Right lobe of liver (tissue), 6 donors: ENCODE measurements at regions not wholly inside any gene's neighbourhood (a gene's known extent, or its start where the extent isn't known, plus 50 kb on each side); places are given as distances from the start of the nearest gene placed in this dataset.

ENCODE experiments used
- ATAC-seq, 4 donors: fragments of 200-7000 bp; cut with Tn5 transposase; one replicate each; pipeline ENCODE4 v1.9.1; 2020; ENCODE audit warnings: mild to moderate bottlenecking in 4 of 4, moderate library complexity in 4 of 4
- DNase-seq, 3 donors: peaks; one replicate each; pipeline ENCODE4 v3.0.0-alpha.2; 2020
- H3K27ac ChIP-seq, 3 donors: fragments of 200-600 bp; one replicate each; pipeline ENCODE4 v1.8.0; 2022
- H3K27me3 ChIP-seq, 2 donors: fragments of 200-600 bp; one replicate each; pipeline ENCODE4 v1.8.0; 2022
- H3K36me3 ChIP-seq, 4 donors: fragments of 200-600 bp; sonication (generic) in 1 of 4; one replicate each; pipeline versions ENCODE4 v1.5.1 to v1.8.0; 2017 to 2022; ENCODE audit warnings: control low read depth in 1 of 4
- H3K4me1 ChIP-seq, 4 donors: fragments of 200-600 bp; sonication (generic) in 1 of 4; one replicate each; pipeline versions ENCODE4 v1.5.1 to v1.8.0; 2017 to 2022; ENCODE audit warnings: control low read depth in 1 of 4
- H3K4me3 ChIP-seq, 3 donors: fragments of 200-600 bp; one replicate each; pipeline ENCODE4 v1.8.0; 2022
- H3K9me3 ChIP-seq, 4 donors: fragments of 200-600 bp; sonication (generic) in 1 of 4; one replicate each; pipeline versions ENCODE4 v1.5.1 to v1.8.0; 2017 to 2022; ENCODE audit warnings: control low read depth in 1 of 4
- POLR2A ChIP-seq: fragments of 450-650 bp; IDR thresholded peaks from one replicate; pipeline ENCODE4 v1.6.1; 2017; ENCODE audit warnings: antibody characterized with exemption, mild to moderate bottlenecking
- WGBS: methylation state at CpG from one replicate; pipeline ENCODE4 v1.1.6; 2018; ENCODE audit warnings: low coverage, low lambda C conversion rate; ENCODE audit not compliant: insufficient coverage; ENCODE audit errors: missing lambda C conversion rate; 5-methylcytosine and 5-hydroxymethylcytosine counted together
- intact Hi-C, 2 donors: fragments of 100-400 bp; cut with DNase I; formaldehyde crosslinking; loops; one replicate each; pipeline versions ENCODE4 v1.11.2 to v1.14.1; 2022
- TF ChIP-seq, protein P1 (sequence below), 4 donors: fragments of 200-600 bp in 3 of 4; fragments of 450-650 bp in 1 of 4; IDR thresholded peaks; one replicate each; pipeline versions ENCODE4 v1.5.1 to v1.8.0; 2016 to 2022; ENCODE audit warnings: antibody characterized with exemption in 4 of 4, mild to moderate bottlenecking in 2 of 4
- donor health status: DM: no; HTN: yes; CAD: no.
- donor health status: DM: no; HTN: no; CAD: no.
- donor health status: DM: no; HTN: no; CAD: no.
- donor health status: DM: no; HTN: yes; CAD: no.
- donor health status: DM: no; HTN: yes; CAD: no.

- no peak overlapping the region for H3K27ac ChIP-seq
- DNase-seq = no peak
- intact Hi-C loops = no loop called here
- H3K4me1 ChIP-seq = no peaks in the 10 kb centered on the region
- 48% methylated on average over 6 of the region's 6 CpGs for WGBS
- H3K4me3 ChIP-seq = no peak overlapping the region
- TF ChIP-seq, protein P1, sequence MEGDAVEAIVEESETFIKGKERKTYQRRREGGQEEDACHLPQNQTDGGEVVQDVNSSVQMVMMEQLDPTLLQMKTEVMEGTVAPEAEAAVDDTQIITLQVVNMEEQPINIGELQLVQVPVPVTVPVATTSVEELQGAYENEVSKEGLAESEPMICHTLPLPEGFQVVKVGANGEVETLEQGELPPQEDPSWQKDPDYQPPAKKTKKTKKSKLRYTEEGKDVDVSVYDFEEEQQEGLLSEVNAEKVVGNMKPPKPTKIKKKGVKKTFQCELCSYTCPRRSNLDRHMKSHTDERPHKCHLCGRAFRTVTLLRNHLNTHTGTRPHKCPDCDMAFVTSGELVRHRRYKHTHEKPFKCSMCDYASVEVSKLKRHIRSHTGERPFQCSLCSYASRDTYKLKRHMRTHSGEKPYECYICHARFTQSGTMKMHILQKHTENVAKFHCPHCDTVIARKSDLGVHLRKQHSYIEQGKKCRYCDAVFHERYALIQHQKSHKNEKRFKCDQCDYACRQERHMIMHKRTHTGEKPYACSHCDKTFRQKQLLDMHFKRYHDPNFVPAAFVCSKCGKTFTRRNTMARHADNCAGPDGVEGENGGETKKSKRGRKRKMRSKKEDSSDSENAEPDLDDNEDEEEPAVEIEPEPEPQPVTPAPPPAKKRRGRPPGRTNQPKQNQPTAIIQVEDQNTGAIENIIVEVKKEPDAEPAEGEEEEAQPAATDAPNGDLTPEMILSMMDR (IDR thresholded peaks at IDR 0.05) = no peak
- TF ChIP-seq POLR2A = no peak
- ATAC-seq = no peak
- H3K27me3 ChIP-seq = no peaks in the 10 kb centered on the region
- H3K36me3 ChIP-seq = no peaks in the 10 kb centered on the region
- no peaks in the 10 kb centered on the region for H3K9me3 ChIP-seq
Measured at GRCh38 chr2:139367416-139367815, 587.2 kb upstream of the NXPH2 start.

DNA sequence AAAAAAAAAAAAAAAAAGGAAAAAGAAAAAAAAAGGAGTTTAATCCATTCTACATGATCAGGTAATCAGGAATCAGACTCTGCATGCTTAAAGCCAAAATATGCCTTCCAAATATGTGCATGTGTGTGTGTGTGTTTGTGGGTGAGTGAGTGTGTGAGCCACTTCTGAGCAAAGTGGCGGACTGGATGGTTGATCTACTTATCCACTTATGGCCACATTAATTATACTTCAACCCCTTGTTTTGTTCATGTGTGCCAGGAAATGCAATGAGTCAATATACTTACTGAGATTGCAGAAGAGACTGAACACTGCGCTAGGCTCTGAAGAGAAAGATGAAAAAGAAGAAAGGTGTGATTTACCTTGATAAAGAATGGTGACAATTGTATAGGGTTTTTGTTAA is 586.5 kb upstream of the NXPH2 start:
- H3K4me3 ChIP-seq = no peak overlapping the region
- ATAC-seq = no peak
- WGBS = 60% methylated on average over 2 of the region's 2 CpGs
- H3K27me3 ChIP-seq = no peaks in the 10 kb centered on the region
- H3K36me3 ChIP-seq = no peaks in the 10 kb centered on the region
- no peaks in the 10 kb centered on the region for H3K4me1 ChIP-seq
- intact Hi-C loops = no loop called here
- H3K27ac ChIP-seq = no peak overlapping the region
- H3K9me3 ChIP-seq = no peaks in the 10 kb centered on the region
- TF ChIP-seq POLR2A = no peak
- DNase-seq = no peak

DNA sequence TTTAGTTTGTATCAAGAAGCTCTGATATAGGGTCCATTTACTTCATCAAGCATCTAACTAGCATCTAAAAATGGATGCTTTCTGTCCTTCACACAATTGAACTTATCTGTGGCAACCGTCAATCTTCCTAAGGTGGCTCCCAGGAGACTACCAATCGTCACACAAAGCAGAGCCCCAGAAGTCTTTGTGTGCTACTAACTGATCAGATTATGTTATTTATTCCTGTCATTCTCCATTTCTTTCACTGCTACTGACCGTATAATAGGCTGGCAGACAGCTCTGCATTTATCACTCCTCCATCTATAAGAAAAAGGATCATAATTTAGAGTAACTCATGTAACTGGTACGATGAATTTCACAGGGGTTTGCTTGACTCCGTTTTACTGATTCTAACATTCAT is 585.0 kb upstream of the NXPH2 start:
- Histone ChIP-seq H3K27me3 (no peaks in the 10 kb centered on the region), H3K4me1 (no peaks in the 10 kb centered on the region), H3K4me3 (no peak overlapping the region), H3K27ac (no peak overlapping the region), H3K9me3 (no peaks in the 10 kb centered on the region), H3K36me3 (no peaks in the 10 kb centered on the region)
- DNase-seq = no peak
- no peak for ATAC-seq
- no peak for TF ChIP-seq POLR2A
- TF ChIP-seq, protein P1 (IDR thresholded peaks at IDR 0.05) = no peak
- intact Hi-C loops = no loop called here
- 40% methylated on average over 5 of the region's 5 CpGs for WGBS

DNA sequence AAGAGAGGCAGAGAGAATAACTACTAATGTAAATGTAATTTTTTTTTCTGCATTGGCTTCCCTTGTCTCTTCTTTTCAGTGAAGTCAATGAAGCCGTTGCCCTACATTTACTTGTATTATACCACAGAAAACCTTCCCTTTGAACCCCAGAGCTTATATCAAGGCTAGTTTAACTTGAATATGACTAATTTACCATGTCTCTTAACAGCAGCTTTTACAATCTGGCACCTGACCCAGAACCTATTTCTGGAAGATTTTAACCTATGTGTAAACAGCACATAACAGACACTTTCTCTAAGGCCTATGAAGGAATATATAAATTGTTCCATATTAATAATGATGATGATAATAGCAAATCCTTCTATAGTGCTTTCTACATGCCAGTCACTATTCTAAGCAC is 580.5 kb upstream of the NXPH2 start:
- H3K27ac ChIP-seq = no peak overlapping the region
- H3K36me3 ChIP-seq = no peaks in the 10 kb centered on the region
- no peak overlapping the region for H3K4me3 ChIP-seq
- no peaks in the 10 kb centered on the region for H3K4me1 ChIP-seq
- H3K9me3 ChIP-seq = no peaks in the 10 kb centered on the region
- no peaks in the 10 kb centered on the region for H3K27me3 ChIP-seq
- intact Hi-C loops = no loop called here
- TF ChIP-seq, protein P1 (IDR thresholded peaks at IDR 0.05) = no peak
- no peak for TF ChIP-seq POLR2A
- ATAC-seq = no peak
- 42% methylated on average over 1 of the region's 1 CpG for WGBS
- no peak for DNase-seq

- WGBS = 0% methylated on average over 1 of the region's 1 CpG
- ATAC-seq = no peak
Measured at GRCh38 chr2:139359818-139360217, 579.6 kb upstream of the NXPH2 start.

More at GRCh38 chr2:139359818-139360217, 579.6 kb upstream of the NXPH2 start:
- H3K36me3 ChIP-seq = no peaks in the 10 kb centered on the region
- H3K4me1 ChIP-seq = no peaks in the 10 kb centered on the region
- H3K9me3 ChIP-seq = no peaks in the 10 kb centered on the region
- TF ChIP-seq POLR2A = no peak
- TF ChIP-seq, protein P1 (IDR thresholded peaks at IDR 0.05) = no peak
- no peak overlapping the region for H3K27ac ChIP-seq
- H3K27me3 ChIP-seq = no peaks in the 10 kb centered on the region
- no peak overlapping the region for H3K4me3 ChIP-seq
- DNase-seq = no peak
- intact Hi-C loops = no loop called here
